ENCODE measurements at regions not wholly inside any gene's neighbourhood (a gene's known extent, or its start where the extent isn't known, plus 50 kb on each side); places are given as distances from the start of the nearest gene placed in this dataset.
A peak's percentile ranks its signal among the peaks of the same experiment; 100 is the strongest.

DNA sequence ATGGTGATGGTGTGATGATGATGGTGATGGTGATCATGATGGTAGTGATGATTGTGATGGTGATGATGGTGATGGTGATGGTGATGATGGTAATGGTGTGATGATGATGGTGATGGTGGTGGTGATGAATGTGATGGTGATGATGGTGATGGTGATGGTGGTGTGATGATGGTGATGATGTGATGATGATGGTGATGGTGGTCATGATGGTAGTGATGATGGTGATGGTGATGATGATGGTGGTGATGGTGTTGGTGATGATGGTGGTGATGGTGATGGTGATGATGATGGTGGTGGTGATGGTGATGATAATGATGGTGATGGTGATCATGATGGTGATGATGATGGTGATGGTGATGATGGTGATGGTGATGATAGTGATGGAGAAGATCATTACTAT lies 120.3 kb downstream of the ZNF664 start:
- Histone ChIP-seq H4K8ac (ENCODE audit: extremely low read depth, insufficient read depth, low read length) (no peak overlapping the region), H2AFZ (ENCODE audit: low read length) (no peak overlapping the region), H2BK12ac (ENCODE audit: low read depth, low read length) (peak overlapping the region; percentile 39; the same call in 1 of the 2 replicates), H3K4me1 (replicated peaks in 1 of 4; ENCODE audit: control insufficient read depth in 3 of 4, insufficient read depth in 4 of 4, low read length in 3 of 4) (no peaks in the 10 kb centered on the region; a peak in 1 of 7 replicates), H4K5ac (ENCODE audit: insufficient read length, low read depth, low read length) (no peak overlapping the region), H4K20me1 (replicated peaks in 1 of 2; ENCODE audit: control insufficient read depth in 1 of 2, insufficient read depth in 2 of 2, low read length in 2 of 2) (peaks cover 0 to 6% of the 10 kb centered on the region in 2 experiments), H3K18ac (ENCODE audit: extremely low read depth, low read length) (no peak overlapping the region), H3K27ac (ENCODE audit: low read depth, low read length) (no peak overlapping the region), H3K56ac (replicated peaks; ENCODE audit: insufficient read length, low read depth, low read length) (peak overlapping the region; percentile 67), H3K4me2 (ENCODE audit: insufficient read depth in 1 of 2, low read depth in 2 of 2, low read length in 2 of 2) (no peak overlapping the region), H2AK5ac (ENCODE audit: low read depth, low read length) (peak overlapping the region; percentile 98; the same call in 1 of the 2 replicates), H2BK5ac (ENCODE audit: low read depth, low read length) (no peak overlapping the region), H2BK15ac (ENCODE audit: low read length) (no peak overlapping the region), H2BK20ac (ENCODE audit: low read length) (no peak overlapping the region), H3K9ac (replicated peaks in 1 of 4; ENCODE audit: extremely low read depth in 1 of 4, low read depth in 3 of 4, low read length in 3 of 4) (no peak overlapping the region), H3K36me3 (ENCODE audit: control insufficient read depth in 2 of 4, insufficient read depth in 4 of 4, low read length in 3 of 4) (no peaks in the 10 kb centered on the region; a peak in 1 of 8 replicates), H3K4me3 (ENCODE audit: extremely low read depth in 1 of 4, insufficient read depth in 2 of 4, low read depth in 3 of 4, low read length in 4 of 4) (no peak overlapping the region), H3K23ac (ENCODE audit: insufficient read length) (no peak overlapping the region), H3K23me2 (ENCODE audit: low read depth, low read length) (peaks cover 13% of the 10 kb centered on the region; the same call in 1 of the 2 replicates), H3K4ac (replicated peaks; ENCODE audit: insufficient read length, low read depth, low read length) (no peak overlapping the region), H3K14ac (ENCODE audit: insufficient read length) (no peak overlapping the region), H3K79me1 (ENCODE audit: low read depth, low read length) (no peaks in the 10 kb centered on the region), H2BK120ac (replicated peaks; ENCODE audit: low read depth, low read length) (no peak overlapping the region), H3K9me3 (ENCODE audit: insufficient read depth in 2 of 2, low read depth in 1 of 2, low read length in 1 of 2) (peaks cover 0 to 11% of the 10 kb centered on the region in 2 experiments; a peak in 3 of 4 replicates), H4K91ac (replicated peaks; ENCODE audit: insufficient read length, low read length) (no peak overlapping the region), H3K79me2 (ENCODE audit: control insufficient read depth in 1 of 2, insufficient read depth in 2 of 2, low read length in 2 of 2) (no peaks in the 10 kb centered on the region), H3K27me3 (replicated peaks in 1 of 4; ENCODE audit: control insufficient read depth in 3 of 4, extremely low read depth in 1 of 4, insufficient read depth in 3 of 4, low read length in 3 of 4) (no peaks in the 10 kb centered on the region; a peak in 1 of 7 replicates)
- no peak for DNase-seq (ENCODE audit: low read depth in 1 of 2, low spot score in 2 of 2)
- POLR2A ChIA-PET (ENCODE audit: partially characterized antibody) = no interaction called here
- CTCF ChIA-PET (ENCODE audit: partially characterized antibody) = no interaction called here
- FAIRE-seq = no peak
- TF ChIP-seq TBP (IDR thresholded peaks at IDR 0.05; ENCODE audit: low read depth, low read length) (no peak), TAF7 (optimal IDR thresholded peaks at IDR 0.05; ENCODE audit: borderline replicate concordance, low read depth, low read length) (no peak), EP300 (IDR thresholded peaks at IDR 0.05; ENCODE audit: borderline replicate concordance in 1 of 2, low read depth in 2 of 2, low read length in 2 of 2) (no peak), TAF1 (IDR thresholded peaks at IDR 0.05; ENCODE audit: low read depth, low read length) (no peak), SP4 (IDR thresholded peaks at IDR 0.05; ENCODE audit: low read length) (no peak), JUND (IDR thresholded peaks at IDR 0.05; ENCODE audit: low read length) (no peak)
